Right lobe of liver (tissue), 4 donors: ENCODE measurements at regions not wholly inside any gene's neighbourhood (a gene's known extent, or its start where the extent isn't known, plus 50 kb on each side); places are given as distances from the start of the nearest gene placed in this dataset.

Experiments
- CTCF ChIP-seq, 4 donors: fragments of 200-600 bp in 3 of 4; fragments of 450-650 bp in 1 of 4; IDR thresholded peaks; one replicate each; pipeline versions ENCODE4 v1.5.1 to v1.8.0; 2016 to 2022; ENCODE audit warnings: antibody characterized with exemption in 4 of 4, mild to moderate bottlenecking in 2 of 4
- POLR2A ChIP-seq: fragments of 450-650 bp; IDR thresholded peaks from one replicate; pipeline ENCODE4 v1.6.1; 2017; ENCODE audit warnings: antibody characterized with exemption, mild to moderate bottlenecking
- donor health status: DM: no; HTN: no; CAD: no.
- donor health status: DM: no; HTN: no; CAD: no.
- donor health status: DM: no; HTN: yes; CAD: no.

- no peak for TF ChIP-seq POLR2A
- TF ChIP-seq CTCF (IDR thresholded peaks at IDR 0.05): no peak
Observed at GRCh38 chrX:73964579-73964978, 112.1 kb upstream of the XIST start.
